VCaP (cell line): ENCODE measurements at regions not wholly inside any gene's neighbourhood (a gene's known extent, or its start where the extent isn't known, plus 50 kb on each side); places are given as distances from the start of the nearest gene placed in this dataset.

Experiments used
- H3K27ac ChIP-seq: fragments of 450-650 bp; 2 replicates; pipeline ENCODE4 v1.5.1; 2017
- CTCF ChIP-seq: fragments of 450-650 bp; conservative IDR thresholded peaks from 2 replicates; pipeline ENCODE4 v1.5.1; 2017; ENCODE audit warnings: mild to moderate bottlenecking, moderate library complexity

- no peak for TF ChIP-seq CTCF
- no peak overlapping the region for H3K27ac ChIP-seq
These were observed 523.6 kb upstream of the BOD1L1 start for GRCh38 chr4:14151101-14151500.

GRCh38 chr4:14152834-14153519, 525.5 kb upstream of the BOD1L1 start:
- no peak overlapping the region for H3K27ac ChIP-seq
- no peak for TF ChIP-seq CTCF

GRCh38 chr4:14155803-14156202, 528.3 kb upstream of the BOD1L1 start:
- no peak for TF ChIP-seq CTCF
- H3K27ac ChIP-seq, result no peak overlapping the region

GRCh38 chr4:14157262-14157661, 529.7 kb upstream of the BOD1L1 start:
- no peak for TF ChIP-seq CTCF
- no peak overlapping the region for H3K27ac ChIP-seq

GRCh38 chr4:14165222-14165920, 537.8 kb upstream of the BOD1L1 start:
- no peak for TF ChIP-seq CTCF
- H3K27ac ChIP-seq, result no peak overlapping the region

- TF ChIP-seq CTCF, result no peak
- no peak overlapping the region for H3K27ac ChIP-seq
These were observed 540.5 kb upstream of the BOD1L1 start for GRCh38 chr4:14167876-14168510.

- no peak for TF ChIP-seq CTCF
- H3K27ac ChIP-seq, result no peak overlapping the region
These were observed 541.4 kb upstream of the BOD1L1 start for GRCh38 chr4:14168919-14169318.
